ENCODE measurements at regions not wholly inside any gene's neighbourhood (a gene's known extent, or its start where the extent isn't known, plus 50 kb on each side); places are given as distances from the start of the nearest gene placed in this dataset.
"Not testable (repeated sequence)": the region's sequence is repeated elsewhere in the genome, so short reads cannot be mapped to it uniquely, and the experiment has no call there.

DNA sequence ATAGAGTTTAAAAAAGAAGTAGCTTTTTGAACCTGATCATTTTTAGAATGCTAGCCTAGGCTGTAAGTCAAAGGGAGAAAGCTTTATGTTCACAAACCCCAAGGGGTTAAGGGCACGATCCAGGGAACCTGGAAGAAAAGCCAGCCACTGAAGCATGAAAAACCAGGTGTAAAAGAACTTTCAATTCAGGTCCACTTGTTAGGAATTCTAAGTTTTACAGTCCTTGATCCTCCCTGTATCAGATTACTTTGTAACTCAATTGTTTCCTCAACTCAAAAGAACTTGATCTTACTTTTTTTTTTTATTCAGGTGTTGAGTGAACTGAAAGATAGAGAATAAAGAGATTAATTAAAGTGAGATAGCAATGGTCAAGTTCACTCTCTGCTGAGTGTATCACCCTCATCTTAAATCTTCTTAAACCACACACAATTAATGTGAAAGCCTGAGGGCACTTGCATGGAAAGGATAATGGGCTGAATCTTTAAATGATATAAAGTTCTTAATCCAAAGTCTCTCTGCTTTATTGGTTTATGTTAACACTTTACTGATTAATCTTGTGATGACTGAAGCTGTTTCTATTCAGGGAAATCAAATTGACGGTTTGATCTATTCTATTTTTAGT, 672.2 kb upstream of the LRRN3 start:
- DNase-seq = no peak

DNA sequence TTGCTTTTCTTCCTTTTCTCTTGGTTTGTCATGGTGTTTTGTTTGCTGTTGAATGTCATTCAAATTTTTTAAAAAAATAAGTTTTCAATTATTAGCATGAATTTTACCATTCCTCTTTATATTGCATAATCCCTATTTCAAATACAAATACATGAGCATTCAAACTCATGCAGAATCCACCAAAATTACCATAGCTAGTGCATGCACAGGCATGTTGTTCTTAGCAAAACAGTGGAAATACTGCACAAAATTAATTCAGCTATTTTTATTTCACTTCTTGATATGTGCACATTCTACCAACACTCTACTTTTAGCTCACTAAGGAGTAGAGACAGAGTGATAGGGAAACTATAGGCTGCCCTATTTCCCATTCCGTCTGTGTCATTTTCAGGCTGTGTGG, 670.1 kb upstream of the LRRN3 start:
- DNase-seq = no peak

DNA sequence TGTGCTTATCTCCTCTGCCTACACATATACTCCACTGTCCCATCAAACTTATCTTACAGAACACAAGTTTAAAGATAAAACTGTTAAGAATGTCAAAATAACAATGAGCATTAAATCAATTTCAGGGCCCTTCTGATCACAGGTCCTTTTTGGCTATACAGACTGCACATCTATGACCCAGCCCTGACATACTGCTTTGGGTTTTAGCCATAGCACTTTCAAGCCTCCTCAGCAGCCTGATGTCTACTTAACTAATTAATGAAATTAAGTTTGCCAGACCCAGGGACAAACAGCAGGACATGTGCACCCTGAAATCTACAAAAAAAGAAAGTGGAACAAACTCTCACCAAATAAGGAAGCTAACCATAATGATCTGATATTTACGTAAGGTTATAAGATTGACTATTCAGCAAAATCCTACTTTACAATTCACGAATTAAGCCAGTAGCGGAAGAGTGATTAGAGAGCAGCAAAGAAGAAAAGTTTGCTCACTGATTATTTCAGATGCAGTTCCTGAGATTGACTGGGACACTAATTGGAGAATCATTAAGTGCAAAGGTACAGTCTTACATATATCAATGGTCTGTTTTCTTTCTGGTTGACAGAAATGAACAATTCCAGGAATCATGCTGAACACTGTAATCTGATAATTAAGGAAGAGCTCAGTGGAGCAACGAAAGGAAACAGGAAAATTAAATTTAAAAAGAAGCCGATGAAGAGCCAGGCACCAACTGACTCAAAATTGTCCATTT, 669.3 kb upstream of the LRRN3 start:
- no peak for DNase-seq

DNA sequence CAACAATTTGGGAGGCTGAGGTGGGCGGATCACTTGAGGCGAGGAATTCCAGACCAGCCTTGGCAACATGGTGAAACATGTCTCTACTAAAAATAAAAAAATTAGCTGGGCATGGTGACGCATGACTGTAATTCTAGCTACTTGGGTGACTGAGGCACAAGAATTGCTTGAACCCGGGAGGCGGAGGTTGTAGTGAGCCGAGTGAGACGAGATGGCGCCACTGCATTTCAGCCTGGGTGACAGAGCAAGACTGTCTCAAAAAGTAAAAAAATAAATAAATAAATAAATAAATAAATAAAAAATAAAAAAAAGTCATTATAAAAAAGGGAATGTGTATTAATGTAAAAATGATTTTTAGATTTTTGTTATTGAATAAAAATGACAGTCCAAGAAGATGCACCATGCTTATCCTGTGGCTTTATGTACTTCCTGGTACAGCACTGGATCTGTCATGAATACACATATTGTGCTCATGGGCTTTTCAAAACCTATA, 658.8 kb upstream of the LRRN3 start:
- no peak for DNase-seq

DNA sequence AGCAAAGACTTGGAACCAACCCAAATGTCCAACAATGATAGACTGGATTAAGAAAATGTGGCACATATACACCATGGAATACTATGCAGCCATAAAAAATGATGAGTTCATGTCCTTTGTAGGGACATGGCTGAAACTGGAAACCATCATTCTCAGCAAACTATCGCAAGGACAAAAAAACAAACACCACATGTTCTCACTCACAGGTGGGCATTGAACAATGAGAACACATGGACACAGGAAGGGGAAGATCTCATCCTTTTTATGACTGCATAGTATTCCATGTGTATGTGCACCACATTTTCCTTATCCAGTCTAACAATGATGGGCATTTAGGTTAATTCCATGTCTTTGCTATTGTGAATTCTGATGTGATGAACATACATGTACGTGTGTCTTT, 652.0 kb upstream of the LRRN3 start:
- DNase-seq = not testable (repeated sequence)

DNA sequence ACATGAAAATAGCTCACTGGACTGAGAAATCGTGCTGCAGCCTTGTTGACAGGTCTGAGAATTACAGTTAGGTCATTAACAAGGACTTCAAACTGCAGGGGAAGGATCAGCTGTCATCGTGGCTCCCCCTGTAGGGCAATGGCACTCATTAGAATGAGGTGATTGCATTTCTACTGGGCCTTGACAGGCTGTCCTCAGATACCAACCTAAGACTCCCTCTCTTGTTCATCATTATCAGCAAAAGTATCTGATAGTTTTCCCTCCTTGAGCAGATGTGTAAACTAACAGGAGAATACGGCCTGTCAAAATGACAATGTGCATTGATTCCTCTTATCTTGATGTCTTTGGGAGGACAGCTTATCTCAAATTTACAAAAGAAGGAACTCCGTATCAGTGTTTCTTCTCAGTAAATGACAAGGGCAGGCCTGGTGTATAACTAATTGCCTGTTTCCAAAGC, 648.5 kb upstream of the LRRN3 start:
- DNase-seq = peak; percentile 95

DNA sequence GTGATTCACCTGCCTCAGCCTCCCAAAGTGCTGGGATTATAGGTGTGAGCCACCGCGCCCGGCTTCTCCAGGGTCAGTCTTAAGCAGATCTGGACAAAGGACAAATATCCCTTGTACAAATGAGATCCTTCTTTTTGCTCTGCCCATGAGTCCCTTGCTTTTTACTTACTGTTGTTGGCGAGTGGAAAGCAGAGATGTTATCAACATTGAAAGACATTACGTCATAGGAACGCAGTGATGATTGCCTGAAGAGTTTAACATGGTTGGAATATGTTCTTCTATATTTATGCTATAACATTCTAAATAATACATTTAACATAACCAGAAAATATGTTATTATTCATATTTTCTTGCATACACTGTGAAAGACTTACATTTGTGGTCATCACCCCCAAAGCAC, 644.3 kb upstream of the LRRN3 start:
- no peak for DNase-seq

DNA sequence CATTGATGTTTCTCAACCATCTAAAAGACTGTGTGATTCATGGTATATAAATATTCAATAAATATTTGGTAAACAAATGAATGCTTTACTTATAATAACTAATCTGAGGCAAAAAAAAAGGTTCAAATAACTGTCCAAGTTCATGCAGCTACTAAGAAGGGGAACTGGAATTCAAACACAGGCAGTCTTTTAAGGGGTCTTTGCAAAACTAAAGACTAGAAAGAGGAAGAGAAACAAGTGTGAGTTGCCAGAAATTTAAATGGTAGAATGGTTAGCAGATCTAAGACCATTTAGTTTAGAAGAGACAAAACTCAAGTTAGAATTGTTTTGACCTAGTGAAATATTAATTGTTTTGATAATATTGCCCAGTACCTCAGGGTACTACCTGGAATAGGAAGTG, 642.0 kb upstream of the LRRN3 start:
- DNase-seq = no peak

DNA sequence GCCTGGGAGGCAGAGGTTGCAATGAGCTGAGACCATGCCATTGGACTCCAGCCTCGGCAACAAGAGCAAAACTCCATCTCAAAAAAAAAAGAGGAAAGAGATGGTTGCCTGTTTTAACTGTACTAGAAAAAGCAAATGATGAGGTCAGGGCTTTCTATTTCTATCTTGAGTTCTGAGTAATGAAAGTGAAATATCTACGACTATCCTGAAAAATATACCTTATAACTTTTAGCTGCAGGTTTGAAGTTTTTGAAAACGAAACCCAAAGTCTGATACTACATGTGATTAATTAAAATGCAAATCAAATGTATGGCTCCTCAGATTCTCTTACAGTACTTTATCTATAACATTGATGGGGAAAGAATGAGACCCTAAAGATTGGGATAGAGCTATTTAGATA, 636.2 kb upstream of the LRRN3 start:
- no peak for DNase-seq

DNA sequence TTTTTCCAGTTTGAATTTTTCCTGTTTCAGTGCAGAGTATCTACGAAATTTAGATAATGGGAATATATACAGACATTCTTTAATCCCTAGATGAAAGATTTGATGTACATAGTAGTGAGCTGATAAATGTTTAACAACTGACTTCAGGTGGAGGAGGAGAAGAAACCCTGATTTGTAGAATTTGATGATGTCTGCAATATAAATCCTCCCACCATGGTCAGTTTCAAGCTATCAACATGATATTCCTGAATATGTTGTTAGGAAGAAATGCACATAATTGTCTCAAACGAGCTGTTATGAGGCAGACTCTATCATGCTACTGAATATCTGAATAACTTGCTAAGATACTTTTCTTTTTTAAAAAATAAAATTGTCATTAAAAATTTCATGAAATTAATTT, 629.3 kb upstream of the LRRN3 start:
- no peak for DNase-seq

DNA sequence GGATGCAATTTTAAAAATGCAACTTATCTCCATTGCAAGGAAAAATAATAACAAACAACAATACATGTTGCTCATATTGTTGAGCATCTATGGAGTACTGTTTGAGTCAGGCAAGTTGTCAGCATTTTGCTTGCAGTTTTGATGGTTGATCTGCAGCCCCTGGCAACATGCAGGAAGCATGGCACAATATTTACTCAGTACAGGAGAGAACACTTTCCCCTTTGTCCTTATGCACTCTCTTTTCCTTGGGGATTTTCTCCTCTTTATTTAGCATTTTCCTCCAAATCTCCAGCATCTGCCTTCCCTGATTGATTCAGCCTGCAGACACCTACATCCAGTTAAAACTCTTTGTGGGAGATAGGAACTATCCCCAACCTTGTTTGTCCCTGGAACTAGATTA, 620.5 kb upstream of the LRRN3 start:
- no peak for DNase-seq

DNA sequence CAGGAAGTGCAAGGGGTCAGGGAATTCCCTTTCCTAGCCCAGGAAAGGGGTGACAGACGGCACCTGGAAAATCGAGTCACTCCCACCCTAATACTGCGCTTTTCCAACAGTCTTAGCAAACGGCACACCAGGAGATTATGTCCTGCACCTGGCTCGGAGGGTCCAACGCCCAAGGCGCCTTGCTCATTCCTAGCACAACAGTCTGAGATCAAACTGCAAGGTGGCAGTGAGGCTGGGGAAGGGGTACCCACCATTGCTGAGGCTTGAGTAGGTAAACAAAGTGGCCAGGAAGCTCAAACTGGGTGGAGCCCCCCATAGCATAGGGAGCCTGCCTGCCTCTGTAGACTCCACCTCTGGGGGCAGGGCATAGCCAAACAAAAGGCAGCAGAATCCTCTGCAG, 618.5 kb upstream of the LRRN3 start:
- DNase-seq = not testable (repeated sequence)

DNA sequence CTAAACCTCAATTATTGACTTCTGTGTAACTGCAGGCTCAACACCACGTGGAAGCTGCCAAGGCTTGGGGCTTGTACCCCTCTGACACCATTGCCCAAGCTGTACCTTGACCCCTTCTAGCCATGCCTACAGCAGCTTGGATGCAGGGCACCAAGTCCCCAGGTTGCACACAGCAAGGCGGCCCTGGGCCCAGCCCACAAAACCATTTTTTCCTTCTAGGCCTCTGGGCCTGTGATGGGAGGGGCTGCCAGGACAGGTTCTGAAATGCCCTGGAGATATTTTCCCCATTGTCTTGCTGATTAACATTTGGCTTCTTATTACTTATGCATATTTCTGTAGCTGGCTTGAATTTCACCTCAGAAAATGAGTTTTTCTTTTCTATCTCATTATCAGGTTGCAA, 610.0 kb upstream of the LRRN3 start:
- DNase-seq = no peak

DNA sequence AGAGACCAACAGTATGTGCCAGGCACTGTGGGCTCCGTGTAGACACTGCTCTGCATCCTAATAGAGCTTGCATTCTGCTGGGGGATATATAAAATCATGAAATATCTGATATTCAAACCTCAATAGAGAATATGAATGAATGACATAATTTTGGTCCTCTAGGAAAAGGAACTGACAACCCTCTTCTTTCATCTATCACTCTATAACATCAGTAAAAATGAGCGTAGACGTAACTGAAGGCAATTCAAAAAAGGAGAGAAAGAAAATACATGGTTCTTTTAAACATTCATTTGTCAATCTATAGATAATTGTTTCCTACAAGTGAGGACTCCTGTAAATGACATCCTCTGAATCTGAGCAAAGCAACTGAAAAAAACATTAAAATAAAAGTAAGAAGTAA, 607.4 kb upstream of the LRRN3 start:
- DNase-seq = no peak

DNA sequence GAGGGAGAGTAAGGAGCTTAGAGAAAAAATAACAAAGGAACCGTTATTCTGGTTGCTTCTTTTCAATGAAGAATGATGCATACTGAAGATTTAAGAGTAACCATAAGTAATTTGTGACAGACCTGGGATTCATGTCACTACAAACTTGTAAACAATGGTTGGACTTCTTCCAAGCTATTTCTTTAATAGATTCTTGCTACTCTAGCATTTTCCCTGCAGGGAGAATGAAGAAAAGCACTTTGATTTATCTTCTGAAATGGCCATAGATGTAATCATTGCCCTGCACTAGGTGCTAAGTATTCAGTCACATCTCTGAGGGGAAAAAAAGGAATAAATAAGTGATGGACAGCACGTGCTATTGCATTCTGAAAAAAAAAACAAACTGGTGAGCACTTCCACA, 606.6 kb upstream of the LRRN3 start:
- DNase-seq = no peak

DNA sequence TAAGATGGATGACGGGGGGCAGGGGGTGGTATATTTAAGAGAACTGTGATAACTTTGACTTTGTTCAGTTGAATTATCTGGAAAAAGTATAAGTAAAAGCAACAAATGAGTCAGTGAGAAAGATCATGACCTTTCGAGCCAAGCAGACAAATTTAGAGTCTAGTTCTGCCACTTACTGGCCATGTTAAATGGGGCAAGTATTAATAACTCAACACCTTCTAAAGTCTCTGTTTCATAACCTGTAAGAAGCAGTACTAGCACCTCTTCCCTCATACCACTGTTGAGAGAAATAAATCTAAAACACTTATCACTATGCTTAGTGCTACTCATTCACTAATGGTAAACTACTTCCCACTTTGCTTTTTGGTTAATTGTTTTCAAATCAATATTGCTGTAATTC, 604.4 kb upstream of the LRRN3 start:
- no peak for DNase-seq

DNA sequence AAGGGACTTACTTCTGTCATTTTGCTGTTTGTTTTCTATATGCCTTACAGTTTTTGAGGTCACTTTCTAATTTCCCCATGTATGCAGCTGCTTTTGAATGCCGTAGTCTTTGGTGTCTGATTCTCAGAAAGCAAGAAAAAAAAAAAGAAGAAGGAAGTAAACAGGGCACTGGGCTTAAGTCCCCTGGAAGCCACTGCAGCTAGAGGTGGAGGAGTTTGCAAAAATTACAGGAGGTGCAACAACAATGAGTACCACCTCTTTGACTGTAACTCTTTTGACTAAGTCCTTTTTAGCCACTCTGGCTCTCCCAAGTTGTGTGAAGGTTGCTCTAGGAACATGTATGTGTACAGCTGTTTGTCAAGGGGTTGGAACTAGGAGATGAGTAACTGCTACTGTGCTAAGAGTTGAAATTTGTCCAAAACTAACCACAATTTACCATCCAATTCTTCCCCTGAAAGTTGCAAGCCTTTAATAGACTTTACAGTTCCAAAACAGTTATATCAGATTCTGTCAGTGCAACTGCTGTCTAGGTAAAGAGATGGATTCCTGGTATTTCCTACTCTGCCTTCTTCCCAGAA, 588.0 kb upstream of the LRRN3 start:
- DNase-seq = no peak

DNA sequence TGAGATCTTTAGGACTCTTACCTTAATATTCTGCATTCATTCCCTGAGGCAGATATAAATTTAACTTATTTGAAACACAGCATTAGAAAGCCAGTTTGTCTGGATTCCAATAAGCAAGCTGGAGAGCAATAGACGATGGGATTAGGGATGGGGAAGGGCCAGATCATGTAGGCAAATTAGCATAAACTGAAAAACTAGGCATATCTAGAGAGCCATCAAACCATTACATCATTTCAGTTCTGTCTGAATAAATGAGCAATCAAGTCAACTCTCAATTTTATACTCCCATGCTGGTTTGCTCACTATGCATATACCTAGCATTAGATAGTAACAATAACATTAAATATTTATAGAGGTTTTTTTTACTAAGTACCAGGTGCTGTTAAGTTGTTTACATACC, 583.6 kb upstream of the LRRN3 start:
- DNase-seq = peak; percentile 63

DNA sequence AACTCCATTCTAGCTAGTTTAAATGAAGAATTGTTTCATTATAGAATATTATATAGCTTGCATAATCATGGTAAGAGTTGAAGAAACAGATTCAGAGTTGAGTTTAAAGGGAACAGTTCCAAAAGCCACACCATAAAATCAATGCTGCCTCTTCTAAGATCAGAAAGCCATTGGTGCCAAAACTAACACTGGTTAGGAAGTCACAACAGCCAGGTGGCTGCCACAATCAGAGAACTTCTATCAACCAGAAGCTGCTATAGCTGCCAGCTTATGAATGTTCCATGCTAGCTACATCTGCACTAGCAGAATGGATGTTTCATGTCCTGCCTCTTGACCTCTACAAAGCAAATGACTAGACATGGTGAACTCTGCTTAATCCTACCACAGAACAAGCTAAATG, 583.1 kb upstream of the LRRN3 start:
- DNase-seq = peak; percentile 57

DNA sequence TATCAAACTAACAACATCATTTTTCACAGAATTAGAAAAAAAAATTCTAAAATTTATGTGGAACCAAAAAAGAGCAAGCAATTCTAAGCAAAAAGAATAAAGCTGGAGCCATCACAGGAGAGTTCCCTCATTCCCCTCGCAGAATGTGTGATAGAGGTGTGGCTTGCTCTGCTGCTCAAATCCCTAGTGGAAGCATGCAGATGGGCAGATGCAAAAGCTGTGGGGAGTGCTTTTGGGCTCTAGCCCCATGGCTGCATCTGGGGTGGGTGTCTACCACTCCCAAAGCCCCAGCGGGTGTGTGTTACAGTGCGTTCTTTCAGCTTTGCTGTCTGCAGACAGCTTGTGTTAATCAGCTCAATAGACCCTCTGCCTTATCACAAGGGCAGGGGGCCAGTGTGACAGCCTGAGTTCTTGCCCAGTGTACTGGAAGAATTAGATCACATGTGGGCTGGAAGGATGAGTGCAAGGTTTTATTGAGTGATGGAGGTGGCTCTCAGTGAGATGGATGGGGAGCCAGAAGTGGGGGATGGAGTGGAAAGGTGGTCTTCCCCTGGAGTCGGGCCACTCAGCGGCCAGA, 575.9 kb upstream of the LRRN3 start:
- DNase-seq = not testable (repeated sequence)

DNA sequence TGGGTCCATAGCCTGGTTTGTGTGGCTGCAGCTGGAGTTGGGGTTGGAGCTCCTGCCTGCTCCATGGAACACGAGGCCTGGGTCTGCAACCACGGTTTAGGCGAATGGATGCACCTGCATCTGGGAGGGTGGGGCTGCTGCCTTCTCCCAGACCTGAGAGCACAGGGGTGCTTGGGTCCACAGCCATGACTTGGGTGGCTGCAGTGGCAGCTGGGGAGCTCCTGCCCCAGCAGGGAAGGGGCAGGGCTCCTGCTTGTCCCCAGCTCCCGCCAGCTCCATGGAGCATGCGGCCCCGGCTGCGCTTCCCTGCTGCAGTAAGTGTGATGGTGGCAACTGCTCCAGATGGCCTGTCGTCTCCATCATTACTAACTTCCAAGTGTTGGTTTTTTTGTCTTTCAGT, 571.1 kb upstream of the LRRN3 start:
- no peak for DNase-seq

DNA sequence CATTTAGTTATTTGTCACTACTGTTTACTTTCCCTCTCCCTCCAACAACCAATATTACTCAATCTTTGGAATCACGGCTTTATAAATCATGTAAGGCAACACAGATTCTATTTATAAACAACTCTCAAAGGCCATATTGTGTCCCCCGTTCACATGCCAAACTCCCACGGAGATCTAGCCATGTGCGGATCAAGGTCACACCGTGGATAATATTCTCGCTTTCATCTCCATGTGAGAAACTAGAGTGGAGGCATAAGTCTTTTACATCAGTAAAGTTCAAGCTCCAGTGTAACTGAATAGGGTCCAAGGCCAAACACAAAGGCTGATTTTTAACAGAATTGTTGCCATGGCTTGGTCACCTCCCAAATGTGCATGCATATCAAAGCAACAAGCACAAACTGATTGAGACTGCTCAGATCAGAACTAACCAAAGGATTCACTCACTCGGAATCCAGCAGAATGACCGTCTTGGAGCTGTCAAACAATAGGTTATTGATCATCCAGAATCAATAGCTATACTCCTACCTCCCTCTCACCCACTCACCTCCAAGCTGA, 569.5 kb upstream of the LRRN3 start:
- peak; percentile 40 for DNase-seq

DNA sequence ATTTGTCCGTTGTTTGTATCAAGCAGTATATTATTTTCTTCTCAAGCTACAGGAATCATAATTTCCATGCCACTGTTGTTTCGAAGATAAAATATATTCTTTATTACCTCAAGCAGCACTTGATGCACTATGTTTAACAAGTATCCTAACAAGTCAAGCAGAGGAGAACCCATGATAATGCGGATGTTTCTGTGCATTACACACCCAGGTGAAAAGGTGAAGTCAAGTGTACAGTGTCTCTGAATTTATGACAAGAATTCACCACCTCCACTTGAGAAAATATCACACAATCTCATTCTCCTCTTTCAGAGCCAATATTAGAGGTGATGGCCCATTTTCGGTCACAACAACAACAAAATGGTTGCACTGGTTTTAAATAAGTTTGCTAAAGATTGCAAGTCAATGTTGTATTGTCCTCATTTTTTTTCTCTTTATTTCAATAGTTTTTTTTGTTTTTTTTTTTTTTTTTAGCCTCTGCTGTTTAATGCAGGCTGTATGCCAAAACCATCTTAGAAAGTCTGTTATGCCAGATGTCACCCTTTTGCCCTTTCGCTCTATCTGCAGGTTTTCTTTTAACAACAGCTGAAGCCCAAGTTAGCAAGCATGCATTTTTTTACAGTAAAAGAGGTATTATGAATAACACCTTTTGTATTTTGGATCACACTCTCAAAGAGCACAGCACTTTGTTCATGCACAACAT, 568.7 kb upstream of the LRRN3 start:
- peak; percentile 87 for DNase-seq

Measured in NCI-H146 (cell line).